GM11168 (cell line): ENCODE measurements at regions not wholly inside any gene's neighbourhood (a gene's known extent, or its start where the extent isn't known, plus 50 kb on each side); places are given as distances from the start of the nearest gene placed in this dataset.

Source experiments
- in situ Hi-C: fragments of 300-500 bp; cut with MboI; formaldehyde crosslinking; loops from one replicate; pipeline ENCODE4 v1.12.0; 2022; ENCODE audit warnings: low sequenced_read_pairs; ENCODE audit not compliant: unreplicated experiment

GRCh38 chr21:32975811-32976431 lies 49.8 kb upstream of the OLIG2 start:
- in situ Hi-C loops = no loop called here
